ENCODE measurements at regions not wholly inside any gene's neighbourhood (a gene's known extent, or its start where the extent isn't known, plus 50 kb on each side); places are given as distances from the start of the nearest gene placed in this dataset.

GRCh38 chr21:27739187-27739586, 772.3 kb upstream of the ADAMTS5 start:
- Mint-ChIP-seq H3K27me3 (ENCODE audit: insufficient read depth, unreplicated experiment) (peaks cover under 1% of the 10 kb centered on the region), H3K9me3 (ENCODE audit: unreplicated experiment) (no peaks in the 10 kb centered on the region), H3K36me3 (ENCODE audit: insufficient read depth, unreplicated experiment) (no peaks in the 10 kb centered on the region), H3K4me1 (ENCODE audit: low read depth, unreplicated experiment) (no peaks in the 10 kb centered on the region), H3K27ac (ENCODE audit: unreplicated experiment) (no peak overlapping the region), H3K4me3 (ENCODE audit: unreplicated experiment) (no peak overlapping the region)
- ChIA-PET CTCF (no interaction called here), POLR2A (no interaction called here)
- Histone ChIP-seq H3K27me3 (replicated peaks; ENCODE audit: control insufficient read depth, insufficient read depth, low read length) (no peaks in the 10 kb centered on the region), H3K4me1 (no peaks in the 10 kb centered on the region), H3K9me3 (no peaks in the 10 kb centered on the region), H3K4me3 (ENCODE audit: low read depth, low read length) (no peak overlapping the region), H3K36me3 (ENCODE audit: control insufficient read depth, insufficient read depth, low read length) (no peaks in the 10 kb centered on the region)
- no TSS peak for BruUV-seq (replicated peaks)
- TF ChIP-seq CTCF (IDR thresholded peaks at IDR 0.05; ENCODE audit: insufficient read depth in 1 of 2, low read depth in 1 of 2, low read length in 1 of 2, severe bottlenecking in 1 of 2, unreplicated experiment in 1 of 2) = no peak
- no peak for DNase-seq
- intact Hi-C loops (cut with micrococcal nuclease; ENCODE audit: unreplicated experiment) = no loop called here

- Mint-ChIP-seq H3K4me3 (ENCODE audit: unreplicated experiment) (no peak overlapping the region), H3K9me3 (ENCODE audit: unreplicated experiment) (no peaks in the 10 kb centered on the region), H3K27ac (ENCODE audit: unreplicated experiment) (no peak overlapping the region), H3K4me1 (ENCODE audit: low read depth, unreplicated experiment) (no peaks in the 10 kb centered on the region), H3K27me3 (ENCODE audit: insufficient read depth, unreplicated experiment) (no peaks in the 10 kb centered on the region), H3K36me3 (ENCODE audit: insufficient read depth, unreplicated experiment) (no peaks in the 10 kb centered on the region)
- Histone ChIP-seq H3K36me3 (ENCODE audit: control insufficient read depth, insufficient read depth, low read length) (no peaks in the 10 kb centered on the region), H3K27me3 (replicated peaks; ENCODE audit: control insufficient read depth, insufficient read depth, low read length) (no peaks in the 10 kb centered on the region), H3K4me1 (no peaks in the 10 kb centered on the region), H3K4me3 (ENCODE audit: low read depth, low read length) (no peak overlapping the region), H3K9me3 (no peaks in the 10 kb centered on the region)
- no TSS peak for BruUV-seq (replicated peaks)
- no peak for TF ChIP-seq CTCF (IDR thresholded peaks at IDR 0.05; ENCODE audit: insufficient read depth in 1 of 2, low read depth in 1 of 2, low read length in 1 of 2, severe bottlenecking in 1 of 2, unreplicated experiment in 1 of 2)
- no peak for DNase-seq
- ChIA-PET CTCF (no interaction called here), POLR2A (no interaction called here)
- intact Hi-C loops (cut with micrococcal nuclease; ENCODE audit: unreplicated experiment) = no loop called here
Measured at GRCh38 chr21:27735699-27736098, 768.8 kb upstream of the ADAMTS5 start.

GRCh38 chr21:27734146-27734545, 767.3 kb upstream of the ADAMTS5 start:
- Histone ChIP-seq H3K4me1 (no peaks in the 10 kb centered on the region), H3K27me3 (replicated peaks; ENCODE audit: control insufficient read depth, insufficient read depth, low read length) (no peaks in the 10 kb centered on the region), H3K9me3 (no peaks in the 10 kb centered on the region; the same call in 1 of the 2 replicates), H3K36me3 (ENCODE audit: control insufficient read depth, insufficient read depth, low read length) (no peaks in the 10 kb centered on the region), H3K4me3 (ENCODE audit: low read depth, low read length) (no peak overlapping the region)
- intact Hi-C loops (cut with micrococcal nuclease; ENCODE audit: unreplicated experiment) = no loop called here
- no peak for DNase-seq
- Mint-ChIP-seq H3K27ac (ENCODE audit: unreplicated experiment) (no peak overlapping the region), H3K4me3 (ENCODE audit: unreplicated experiment) (no peak overlapping the region), H3K27me3 (ENCODE audit: insufficient read depth, unreplicated experiment) (no peaks in the 10 kb centered on the region), H3K9me3 (ENCODE audit: unreplicated experiment) (no peaks in the 10 kb centered on the region), H3K36me3 (ENCODE audit: insufficient read depth, unreplicated experiment) (no peaks in the 10 kb centered on the region), H3K4me1 (ENCODE audit: low read depth, unreplicated experiment) (no peaks in the 10 kb centered on the region)
- ChIA-PET POLR2A (no interaction called here), CTCF (no interaction called here)
- TF ChIP-seq CTCF (IDR thresholded peaks at IDR 0.05; ENCODE audit: insufficient read depth in 1 of 2, low read depth in 1 of 2, low read length in 1 of 2, severe bottlenecking in 1 of 2, unreplicated experiment in 1 of 2) = no peak
- BruUV-seq (replicated peaks) = no TSS peak

Measured in Caco-2 (cell line).